GM12872 (cell line): ENCODE measurements at regions not wholly inside any gene's neighbourhood (a gene's known extent, or its start where the extent isn't known, plus 50 kb on each side); places are given as distances from the start of the nearest gene placed in this dataset.

Experiments
- CTCF ChIP-seq: IDR thresholded peaks from 3 replicates; pipeline ENCODE4 v1.5.1; 2011; ENCODE audit warnings: low read depth, mild to moderate bottlenecking, low read length, moderate library complexity; ENCODE audit not compliant: insufficient read depth

- no peak for TF ChIP-seq CTCF
Measured at GRCh38 chr3:34216711-34217335, 418.4 kb downstream of the PDCD6IP start.

- no peak for TF ChIP-seq CTCF
Measured at GRCh38 chr3:34218706-34219385, 420.4 kb downstream of the PDCD6IP start.

GRCh38 chr3:34219556-34219955 lies 421.1 kb downstream of the PDCD6IP start:
- no peak for TF ChIP-seq CTCF

- no peak for TF ChIP-seq CTCF
Measured at GRCh38 chr3:34225821-34226366, 427.5 kb downstream of the PDCD6IP start.

- TF ChIP-seq CTCF = no peak
Measured at GRCh38 chr3:34229876-34230275, 431.4 kb downstream of the PDCD6IP start.

GRCh38 chr3:34235096-34235495 lies 436.7 kb downstream of the PDCD6IP start:
- TF ChIP-seq CTCF = no peak

- TF ChIP-seq CTCF = no peak
Measured at GRCh38 chr3:34237946-34238345, 439.5 kb downstream of the PDCD6IP start.
